NCI-H526 treated with DMSO at 0.1 percent for 48 hours (cell line): ENCODE measurements at regions not wholly inside any gene's neighbourhood (a gene's known extent, or its start where the extent isn't known, plus 50 kb on each side); places are given as distances from the start of the nearest gene placed in this dataset.
"Not testable (repeated sequence)": the region's sequence is repeated elsewhere in the genome, so short reads cannot be mapped to it uniquely, and the experiment has no call there.

Experiments used
- DNase-seq: peaks from one replicate; lab custom pipeline; 2025; lab: John Stamatoyannopoulos, UW

- DNase-seq, result no peak
Observed at GRCh38 chr2:12879649-12880048, 162.9 kb downstream of the TRIB2 start.

GRCh38 chr2:12881952-12882351 is 165.2 kb downstream of the TRIB2 start:
- no peak for DNase-seq

GRCh38 chr2:12882393-12882792 is 165.7 kb downstream of the TRIB2 start:
- no peak for DNase-seq

GRCh38 chr2:12883906-12884305 is 167.2 kb downstream of the TRIB2 start:
- DNase-seq, result no peak

- no peak for DNase-seq
Observed at GRCh38 chr2:12884713-12885282, 168.1 kb downstream of the TRIB2 start.

GRCh38 chr2:12890066-12890465 is 173.3 kb downstream of the TRIB2 start:
- no peak for DNase-seq

- DNase-seq, result no peak
Observed at GRCh38 chr2:12890481-12890991, 173.8 kb downstream of the TRIB2 start.

GRCh38 chr2:12895017-12895416 is 178.3 kb downstream of the TRIB2 start:
- no peak for DNase-seq

- DNase-seq, result no peak
Observed at GRCh38 chr2:12896318-12896982, 179.7 kb downstream of the TRIB2 start.

- DNase-seq, result no peak
Observed at GRCh38 chr2:12897181-12897580, 180.4 kb downstream of the TRIB2 start.

- DNase-seq, result no peak
Observed at GRCh38 chr2:12903272-12903671, 186.5 kb downstream of the TRIB2 start.

GRCh38 chr2:12910431-12910830 is 193.7 kb downstream of the TRIB2 start:
- DNase-seq, result no peak

- DNase-seq, result no peak
Observed at GRCh38 chr2:12915787-12916186, 199.1 kb downstream of the TRIB2 start.

- DNase-seq, result no peak
Observed at GRCh38 chr2:12918138-12918834, 201.6 kb downstream of the TRIB2 start.

- DNase-seq, result no peak
Observed at GRCh38 chr2:12918835-12919445, 202.2 kb downstream of the TRIB2 start.

- no peak for DNase-seq
Observed at GRCh38 chr2:12921321-12921720, 204.6 kb downstream of the TRIB2 start.

- DNase-seq, result no peak
Observed at GRCh38 chr2:12923907-12924610, 207.3 kb downstream of the TRIB2 start.

- DNase-seq, result not testable (repeated sequence)
Observed at GRCh38 chr2:12926641-12927040, 209.9 kb downstream of the TRIB2 start.

GRCh38 chr2:12928197-12928774 is 211.6 kb downstream of the TRIB2 start:
- DNase-seq, result no peak

GRCh38 chr2:12928775-12929401 is 212.2 kb downstream of the TRIB2 start:
- no peak for DNase-seq

- no peak for DNase-seq
Observed at GRCh38 chr2:12929758-12930157, 213.0 kb downstream of the TRIB2 start.
